Trophoblast cell (in vitro differentiated cells and primary cell): ENCODE measurements at regions not wholly inside any gene's neighbourhood (a gene's known extent, or its start where the extent isn't known, plus 50 kb on each side); places are given as distances from the start of the nearest gene placed in this dataset.

ENCODE experiments used
- DNase-seq, 2 donors: peaks; one replicate each; pipeline ENCODE4 v3.0.0-alpha.2; 2016
- H2AFZ ChIP-seq: 2 replicates; pipeline ENCODE4 v1.6.1; 2013; ENCODE audit warnings: low read length, moderate library complexity, mild to moderate bottlenecking; ENCODE audit not compliant: insufficient read depth, poor library complexity
- H2AK5ac ChIP-seq: 2 replicates; pipeline ENCODE4 v1.6.1; 2013; ENCODE audit warnings: mild to moderate bottlenecking, low read length
- H2BK120ac ChIP-seq: 2 replicates; pipeline ENCODE4 v1.6.1; 2013; ENCODE audit warnings: low read length, mild to moderate bottlenecking, moderate library complexity; ENCODE audit not compliant: insufficient read depth, poor library complexity
- H2BK12ac ChIP-seq: 2 replicates; pipeline ENCODE4 v1.6.1; 2013; ENCODE audit warnings: mild to moderate bottlenecking, low read length, moderate library complexity
- H2BK5ac ChIP-seq: 2 replicates; pipeline ENCODE4 v1.6.1; 2013; ENCODE audit warnings: low read length, low read depth, moderate library complexity, mild to moderate bottlenecking; ENCODE audit not compliant: poor library complexity
- H3K14ac ChIP-seq: 2 replicates; pipeline ENCODE4 v1.6.1; 2013; ENCODE audit warnings: mild to moderate bottlenecking, low read length
- H3K18ac ChIP-seq: 2 replicates; pipeline ENCODE4 v1.6.1; 2013; ENCODE audit warnings: mild to moderate bottlenecking, low read length
- H3K23ac ChIP-seq: 2 replicates; pipeline ENCODE4 v1.6.1; 2013; ENCODE audit warnings: low read length
- H3K27ac ChIP-seq: 2 replicates; pipeline ENCODE4 v1.5.1; 2013; ENCODE audit warnings: low read depth, mild to moderate bottlenecking, inconsistent platforms, low read length, moderate library complexity
- H3K27me3 ChIP-seq: 2 replicates; pipeline ENCODE4 v1.6.1; 2013; ENCODE audit warnings: inconsistent platforms, mild to moderate bottlenecking, low read length, moderate library complexity; ENCODE audit not compliant: insufficient read depth
- H3K36me3 ChIP-seq, 2 experiments: 1 replicate in 1 of 2; 2 replicates in 1 of 2; pipeline ENCODE4 v1.6.1; 2013; ENCODE audit warnings: low read length in 2 of 2, mild to moderate bottlenecking in 2 of 2, moderate library complexity in 1 of 2; ENCODE audit not compliant: insufficient read depth in 2 of 2, control insufficient read depth in 1 of 2
- H3K4ac ChIP-seq: 2 replicates; pipeline ENCODE4 v1.6.1; 2013; ENCODE audit warnings: low read depth, mild to moderate bottlenecking, low read length, moderate library complexity
- H3K4me1 ChIP-seq, 2 experiments: 1 replicate in 1 of 2; 2 replicates in 1 of 2; pipeline ENCODE4 v1.6.1; 2013; ENCODE audit warnings: low read length in 2 of 2, mild to moderate bottlenecking in 2 of 2, moderate library complexity in 1 of 2; ENCODE audit not compliant: insufficient read depth in 2 of 2, control insufficient read depth in 1 of 2
- H3K4me2 ChIP-seq: 2 replicates; pipeline ENCODE4 v1.6.1; 2013; ENCODE audit warnings: inconsistent platforms, mild to moderate bottlenecking, low read length, moderate library complexity
- H3K4me3 ChIP-seq: 2 replicates; pipeline ENCODE4 v1.5.1; 2013; ENCODE audit warnings: mild to moderate bottlenecking, low read depth, low read length, inconsistent platforms
- H3K79me1 ChIP-seq: one replicate; pipeline ENCODE4 v1.6.1; 2013; ENCODE audit warnings: low read length
- H3K79me2 ChIP-seq: 2 replicates; pipeline ENCODE4 v1.6.1; 2013; ENCODE audit warnings: low read length, mild to moderate bottlenecking; ENCODE audit not compliant: control insufficient read depth, insufficient read depth, poor library complexity
- H3K9ac ChIP-seq: 2 replicates; pipeline ENCODE4 v1.6.1; 2013; ENCODE audit warnings: mild to moderate bottlenecking, low read length
- H3K9me3 ChIP-seq: 2 replicates; pipeline ENCODE4 v1.6.1; 2013; ENCODE audit warnings: low read depth, mild to moderate bottlenecking, control low read depth, inconsistent platforms, low read length; ENCODE audit not compliant: insufficient read depth
- H4K12ac ChIP-seq: 2 replicates; pipeline ENCODE4 v1.6.1; 2013; ENCODE audit warnings: low read depth, mild to moderate bottlenecking, low read length, moderate library complexity
- H4K8ac ChIP-seq: 2 replicates; pipeline ENCODE4 v1.6.1; 2013; ENCODE audit warnings: low read depth, mild to moderate bottlenecking, low read length, moderate library complexity
- H4K91ac ChIP-seq: one replicate; pipeline ENCODE4 v1.6.1; 2013; ENCODE audit warnings: low read depth, mild to moderate bottlenecking, low read length, moderate library complexity
- WGBS: extraction: QIAGEN DNeasy Blood & Tissue Kit; methylation state at CpG from one replicate; pipeline ENCODE4 v1.1.7; 2013; ENCODE audit warnings: missing lambda C conversion rate; ENCODE audit not compliant: insufficient read length, insufficient coverage; ENCODE audit errors: extremely low coverage; 5-methylcytosine and 5-hydroxymethylcytosine counted together

DNA sequence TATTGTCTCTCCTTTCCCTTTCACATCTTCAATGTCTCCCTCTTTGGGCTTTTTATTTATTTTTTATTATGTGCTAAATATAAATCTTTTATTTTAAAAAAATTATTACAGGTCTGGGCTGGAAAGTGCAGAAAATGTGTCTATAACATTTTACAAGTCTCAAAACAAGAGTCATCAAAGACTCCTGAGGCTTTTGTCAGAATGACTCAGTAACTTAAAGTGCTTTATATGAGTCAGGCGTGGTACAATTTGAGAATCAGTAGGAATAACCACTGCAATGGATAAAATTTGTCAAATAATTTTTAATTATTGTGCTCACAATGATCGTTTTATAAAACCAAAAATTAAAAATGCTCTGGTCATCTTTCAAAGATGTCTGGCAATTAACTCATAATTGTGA, 193.9 kb downstream of the MMUT start:
- Histone ChIP-seq H3K79me2 (no peaks in the 10 kb centered on the region), H2AK5ac (no peak overlapping the region), H3K4ac (no peak overlapping the region), H2BK5ac (no peak overlapping the region), H3K4me2 (no peak overlapping the region), H3K36me3 (no peaks in the 10 kb centered on the region), H4K91ac (no peak overlapping the region), H3K9ac (no peak overlapping the region), H3K27ac (no peak overlapping the region), H4K12ac (no peak overlapping the region), H2BK120ac (no peak overlapping the region), H3K23ac (no peak overlapping the region), H2BK12ac (no peak overlapping the region), H4K8ac (no peak overlapping the region), H3K18ac (no peak overlapping the region), H3K79me1 (no peaks in the 10 kb centered on the region), H3K9me3 (peaks cover 2% of the 10 kb centered on the region), H2AFZ (no peak overlapping the region), H3K14ac (no peak overlapping the region), H3K4me1 (no peaks in the 10 kb centered on the region), H3K27me3 (no peaks in the 10 kb centered on the region), H3K4me3 (no peak overlapping the region)
- no CpG with 5 or more reads among the region's 2 CpGs for WGBS
- no peak for DNase-seq

GRCh38 chr6:49264909-49265308, 198.1 kb downstream of the MMUT start:
- H3K79me2 ChIP-seq, result no peaks in the 10 kb centered on the region
- H3K9me3 ChIP-seq, result peaks cover 2% of the 10 kb centered on the region
- H3K79me1 ChIP-seq, result no peaks in the 10 kb centered on the region
- no peaks in the 10 kb centered on the region for H3K4me1 ChIP-seq
- H2AK5ac ChIP-seq, result no peak overlapping the region
- no peak for DNase-seq
- no peak overlapping the region for H3K4me3 ChIP-seq
- H3K4me2 ChIP-seq, result no peak overlapping the region
- no peak overlapping the region for H4K91ac ChIP-seq
- no peak overlapping the region for H3K9ac ChIP-seq
- no peak overlapping the region for H2AFZ ChIP-seq
- H3K23ac ChIP-seq, result no peak overlapping the region
- H4K12ac ChIP-seq, result no peak overlapping the region
- no peaks in the 10 kb centered on the region for H3K36me3 ChIP-seq
- no peak overlapping the region for H4K8ac ChIP-seq
- no peak overlapping the region for H2BK120ac ChIP-seq
- H2BK12ac ChIP-seq, result no peak overlapping the region
- H3K27me3 ChIP-seq, result no peaks in the 10 kb centered on the region
- H2BK5ac ChIP-seq, result no peak overlapping the region
- no peak overlapping the region for H3K14ac ChIP-seq
- no peak overlapping the region for H3K27ac ChIP-seq
- no peak overlapping the region for H3K18ac ChIP-seq
- WGBS, result no CpG with 5 or more reads among the region's 8 CpGs
- H3K4ac ChIP-seq, result no peak overlapping the region

- no peak overlapping the region for H3K27ac ChIP-seq
- H3K14ac ChIP-seq, result no peak overlapping the region
- no peaks in the 10 kb centered on the region for H3K27me3 ChIP-seq
- no peak overlapping the region for H3K23ac ChIP-seq
- no peak overlapping the region for H3K18ac ChIP-seq
- no peaks in the 10 kb centered on the region for H3K79me2 ChIP-seq
- H3K9ac ChIP-seq, result no peak overlapping the region
- no peak overlapping the region for H2AFZ ChIP-seq
- no peak overlapping the region for H4K8ac ChIP-seq
- no peak overlapping the region for H3K4me2 ChIP-seq
- no peaks in the 10 kb centered on the region for H3K4me1 ChIP-seq
- H4K91ac ChIP-seq, result no peak overlapping the region
- WGBS, result no CpG with 5 or more reads among the region's 7 CpGs
- no peaks in the 10 kb centered on the region for H3K36me3 ChIP-seq
- H2BK5ac ChIP-seq, result no peak overlapping the region
- H2AK5ac ChIP-seq, result no peak overlapping the region
- no peak overlapping the region for H4K12ac ChIP-seq
- no peak overlapping the region for H3K4me3 ChIP-seq
- H2BK12ac ChIP-seq, result no peak overlapping the region
- H3K4ac ChIP-seq, result no peak overlapping the region
- H3K9me3 ChIP-seq, result peaks cover 2% of the 10 kb centered on the region
- no peak overlapping the region for H2BK120ac ChIP-seq
- no peaks in the 10 kb centered on the region for H3K79me1 ChIP-seq
- no peak for DNase-seq
Observed at GRCh38 chr6:49264496-49264895, 198.6 kb downstream of the MMUT start.

GRCh38 chr6:49257549-49257948, 205.5 kb downstream of the MMUT start:
- no peak overlapping the region for H3K23ac ChIP-seq
- no CpG with 5 or more reads among the region's 3 CpGs for WGBS

More at GRCh38 chr6:49257549-49257948, 205.5 kb downstream of the MMUT start:
- Histone ChIP-seq H2AK5ac (no peak overlapping the region), H3K27me3 (no peaks in the 10 kb centered on the region), H2AFZ (no peak overlapping the region), H4K91ac (no peak overlapping the region), H4K12ac (no peak overlapping the region), H3K4me3 (no peak overlapping the region), H2BK120ac (no peak overlapping the region), H4K8ac (no peak overlapping the region), H3K9me3 (no peaks in the 10 kb centered on the region), H3K4me2 (no peak overlapping the region), H3K4me1 (no peaks in the 10 kb centered on the region), H3K18ac (no peak overlapping the region), H3K79me1 (no peaks in the 10 kb centered on the region), H3K9ac (no peak overlapping the region), H3K36me3 (no peaks in the 10 kb centered on the region), H3K14ac (no peak overlapping the region), H3K4ac (no peak overlapping the region), H3K79me2 (no peaks in the 10 kb centered on the region), H3K27ac (no peak overlapping the region), H2BK12ac (no peak overlapping the region), H2BK5ac (no peak overlapping the region)
- DNase-seq, result no peak
